ENCODE measurements at regions not wholly inside any gene's neighbourhood (a gene's known extent, or its start where the extent isn't known, plus 50 kb on each side); places are given as distances from the start of the nearest gene placed in this dataset.

DNA sequence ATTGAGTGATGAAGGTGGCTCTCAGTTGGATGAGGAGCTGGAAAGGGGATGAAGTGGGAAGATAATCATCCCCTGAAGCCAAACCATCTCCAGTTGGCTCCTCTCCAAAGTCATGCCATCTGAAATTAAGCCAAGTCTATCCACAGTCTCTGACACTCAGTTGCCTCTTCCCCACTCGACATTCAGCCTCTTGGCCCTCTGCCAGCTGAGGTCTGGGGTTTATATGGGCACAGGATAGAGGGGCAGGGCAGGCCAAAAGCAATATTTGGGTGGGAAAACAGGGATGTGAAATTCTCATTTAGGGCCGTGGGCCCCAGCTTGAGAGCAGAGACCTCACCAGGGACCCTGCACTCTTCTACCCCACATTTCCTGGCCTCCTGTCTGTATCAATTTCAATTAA is 85.9 kb downstream of the SLITRK1 start:
- Histone ChIP-seq H3K27me3 (ENCODE audit: insufficient read depth, low read depth, low read length) (no peaks in the 10 kb centered on the region), H3K9ac (ENCODE audit: low read length) (no peak overlapping the region), H2AFZ (ENCODE audit: low read depth, low read length) (no peak overlapping the region), H3K9me2 (ENCODE audit: insufficient read depth, low read length) (no peaks in the 10 kb centered on the region), H3K4me2 (ENCODE audit: low read length) (no peak overlapping the region), H3K79me2 (replicated peaks; ENCODE audit: insufficient read depth, low read length) (no peaks in the 10 kb centered on the region), H3K36me3 (ENCODE audit: insufficient read depth, low read length) (peaks cover 6% of the 10 kb centered on the region), H3F3A (ENCODE audit: insufficient read depth, low read length, poor library complexity, severe bottlenecking) (peaks cover 4% of the 10 kb centered on the region), H3K27ac (ENCODE audit: low read length) (no peak overlapping the region), H4K20me1 (ENCODE audit: insufficient read depth) (no peaks in the 10 kb centered on the region), H3K9me3 (ENCODE audit: low read length) (no peaks in the 10 kb centered on the region), H3K4me3 (ENCODE audit: low read length) (no peak overlapping the region)
- TF ChIP-seq TAF1 (IDR thresholded peaks at IDR 0.05; ENCODE audit: low read depth) (no peak), REST (IDR thresholded peaks at IDR 0.05; ENCODE audit: borderline replicate concordance) (no peak), MXI1 (conservative IDR thresholded peaks at IDR 0.05; ENCODE audit: poor library complexity, severe bottlenecking) (no peak), POLR2AphosphoS5 (IDR thresholded peaks at IDR 0.05) (no peak), EP300 (conservative IDR thresholded peaks at IDR 0.05; ENCODE audit: poor library complexity, severe bottlenecking) (no peak), RAD21 (conservative IDR thresholded peaks at IDR 0.05) (no peak), EZH2 (IDR thresholded peaks at IDR 0.05; ENCODE audit: borderline replicate concordance, insufficient read depth, low read length, poor library complexity, severe bottlenecking) (no peak), SMC3 (conservative IDR thresholded peaks at IDR 0.05; ENCODE audit: poor library complexity) (no peak), CTCF (IDR thresholded peaks at IDR 0.05; ENCODE audit: poor library complexity, severe bottlenecking) (no peak)

GRCh38 chr13:83794583-83794982 is 87.7 kb downstream of the SLITRK1 start:
- Histone ChIP-seq H3K9me3 (ENCODE audit: low read length) (no peaks in the 10 kb centered on the region), H3K79me2 (replicated peaks; ENCODE audit: insufficient read depth, low read length) (no peaks in the 10 kb centered on the region), H3K27me3 (ENCODE audit: insufficient read depth, low read depth, low read length) (no peaks in the 10 kb centered on the region), H3K36me3 (ENCODE audit: insufficient read depth, low read length) (peaks cover 10% of the 10 kb centered on the region), H4K20me1 (ENCODE audit: insufficient read depth) (no peaks in the 10 kb centered on the region), H3F3A (ENCODE audit: insufficient read depth, low read length, poor library complexity, severe bottlenecking) (peaks cover 4% of the 10 kb centered on the region), H3K27ac (ENCODE audit: low read length) (peak overlapping the region; percentile 33), H3K4me3 (ENCODE audit: low read length) (no peak overlapping the region), H3K9me2 (ENCODE audit: insufficient read depth, low read length) (no peaks in the 10 kb centered on the region), H2AFZ (ENCODE audit: low read depth, low read length) (no peak overlapping the region), H3K4me2 (ENCODE audit: low read length) (no peak overlapping the region), H3K9ac (ENCODE audit: low read length) (no peak overlapping the region)
- TF ChIP-seq POLR2AphosphoS5 (IDR thresholded peaks at IDR 0.05) = peak; percentile 46
- TF ChIP-seq TAF1 (IDR thresholded peaks at IDR 0.05; ENCODE audit: low read depth) = no peak
- TF ChIP-seq SMC3 (conservative IDR thresholded peaks at IDR 0.05; ENCODE audit: poor library complexity) = no peak
- TF ChIP-seq RAD21 (conservative IDR thresholded peaks at IDR 0.05) = no peak
- peak; percentile 68 for TF ChIP-seq EP300 (conservative IDR thresholded peaks at IDR 0.05; ENCODE audit: poor library complexity, severe bottlenecking)
- no peak for TF ChIP-seq EZH2 (IDR thresholded peaks at IDR 0.05; ENCODE audit: borderline replicate concordance, insufficient read depth, low read length, poor library complexity, severe bottlenecking)
